Glutamatergic neuron (in vitro differentiated cells): ENCODE measurements at regions not wholly inside any gene's neighbourhood (a gene's known extent, or its start where the extent isn't known, plus 50 kb on each side); places are given as distances from the start of the nearest gene placed in this dataset.

Experiments used
- DNase-seq: peaks from one replicate; pipeline ENCODE4 v3.0.0; 2022
- H3K27ac Mint-ChIP-seq: one replicate; pipeline ENCODE4 v1.8.0; 2020; ENCODE audit warnings: mild to moderate bottlenecking, mixed read lengths, inconsistent platforms; ENCODE audit not compliant: unreplicated experiment
- H3K27me3 Mint-ChIP-seq: one replicate; pipeline ENCODE4 v1.8.0; 2020; ENCODE audit warnings: mild to moderate bottlenecking, moderate library complexity, mixed read lengths, inconsistent platforms; ENCODE audit not compliant: unreplicated experiment
- H3K36me3 Mint-ChIP-seq: one replicate; pipeline ENCODE4 v1.8.0; 2020; ENCODE audit warnings: mild to moderate bottlenecking, mixed read lengths, inconsistent platforms; ENCODE audit not compliant: unreplicated experiment
- H3K4me1 Mint-ChIP-seq: one replicate; pipeline ENCODE4 v1.8.0; 2020; ENCODE audit warnings: mild to moderate bottlenecking, low read depth, mixed read lengths, inconsistent platforms; ENCODE audit not compliant: unreplicated experiment
- H3K4me3 Mint-ChIP-seq: one replicate; pipeline ENCODE4 v1.8.0; 2020; ENCODE audit warnings: mild to moderate bottlenecking, mixed read lengths, inconsistent platforms; ENCODE audit not compliant: unreplicated experiment
- H3K9me3 Mint-ChIP-seq: one replicate; pipeline ENCODE4 v1.8.0; 2020; ENCODE audit warnings: mild to moderate bottlenecking, moderate library complexity, mixed read lengths, inconsistent platforms; ENCODE audit not compliant: unreplicated experiment
- TF ChIP-seq, protein P1 (sequence below): fragments of 200-600 bp; sonication (generic); IDR thresholded peaks from one replicate; pipeline ENCODE4 v1.5.0; 2021; ENCODE audit not compliant: partially characterized antibody, unreplicated experiment

DNA sequence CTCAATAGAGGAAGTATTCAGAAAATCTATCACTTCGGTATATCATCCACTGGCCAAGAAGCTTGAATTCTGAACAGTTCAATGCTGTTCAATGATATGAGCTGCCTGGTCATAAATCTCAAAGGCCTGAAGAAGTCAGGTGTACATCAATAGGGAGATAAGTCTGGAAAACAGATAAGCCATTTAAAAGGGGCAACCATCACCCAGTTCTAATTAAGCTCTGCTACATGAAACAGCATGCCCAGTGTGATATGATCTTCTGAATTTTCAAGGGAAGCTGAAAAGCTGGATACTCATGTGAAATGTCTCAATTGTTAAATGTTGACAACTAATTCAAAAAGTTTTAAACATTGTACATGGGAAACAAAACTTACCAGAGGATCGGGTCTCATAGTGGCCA, 2020.7 kb upstream of the WWC1 start:
- Mint-ChIP-seq H3K4me1 (peaks cover 5% of the 10 kb centered on the region), H3K36me3 (no peaks in the 10 kb centered on the region), H3K27me3 (no peaks in the 10 kb centered on the region), H3K9me3 (no peaks in the 10 kb centered on the region), H3K4me3 (no peak overlapping the region), H3K27ac (no peak overlapping the region)
- TF ChIP-seq, protein P1, sequence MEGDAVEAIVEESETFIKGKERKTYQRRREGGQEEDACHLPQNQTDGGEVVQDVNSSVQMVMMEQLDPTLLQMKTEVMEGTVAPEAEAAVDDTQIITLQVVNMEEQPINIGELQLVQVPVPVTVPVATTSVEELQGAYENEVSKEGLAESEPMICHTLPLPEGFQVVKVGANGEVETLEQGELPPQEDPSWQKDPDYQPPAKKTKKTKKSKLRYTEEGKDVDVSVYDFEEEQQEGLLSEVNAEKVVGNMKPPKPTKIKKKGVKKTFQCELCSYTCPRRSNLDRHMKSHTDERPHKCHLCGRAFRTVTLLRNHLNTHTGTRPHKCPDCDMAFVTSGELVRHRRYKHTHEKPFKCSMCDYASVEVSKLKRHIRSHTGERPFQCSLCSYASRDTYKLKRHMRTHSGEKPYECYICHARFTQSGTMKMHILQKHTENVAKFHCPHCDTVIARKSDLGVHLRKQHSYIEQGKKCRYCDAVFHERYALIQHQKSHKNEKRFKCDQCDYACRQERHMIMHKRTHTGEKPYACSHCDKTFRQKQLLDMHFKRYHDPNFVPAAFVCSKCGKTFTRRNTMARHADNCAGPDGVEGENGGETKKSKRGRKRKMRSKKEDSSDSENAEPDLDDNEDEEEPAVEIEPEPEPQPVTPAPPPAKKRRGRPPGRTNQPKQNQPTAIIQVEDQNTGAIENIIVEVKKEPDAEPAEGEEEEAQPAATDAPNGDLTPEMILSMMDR: no peak
- DNase-seq: no peak

DNA sequence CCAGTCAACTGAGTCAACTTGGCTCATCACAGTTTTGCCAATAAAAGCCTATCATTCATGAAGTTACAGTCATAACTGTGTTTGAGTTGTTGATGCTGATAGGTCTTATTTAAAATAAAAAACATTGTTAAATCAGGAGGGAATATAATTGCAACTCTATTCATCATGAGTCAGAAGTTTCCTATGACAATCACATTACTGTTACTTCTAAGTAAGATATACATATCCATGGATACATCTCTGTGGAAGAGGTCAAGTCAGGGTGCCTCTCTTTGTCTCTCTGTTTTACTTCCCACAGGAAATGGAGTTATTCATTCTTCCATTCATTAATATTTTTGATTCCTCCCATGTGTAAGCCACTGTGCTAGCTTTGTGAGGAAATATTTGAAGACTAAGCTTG, 2015.4 kb upstream of the WWC1 start:
- Mint-ChIP-seq H3K36me3 (no peaks in the 10 kb centered on the region), H3K27ac (no peak overlapping the region), H3K4me1 (peaks cover 5% of the 10 kb centered on the region), H3K9me3 (peaks cover 2% of the 10 kb centered on the region), H3K27me3 (no peaks in the 10 kb centered on the region), H3K4me3 (no peak overlapping the region)
- TF ChIP-seq, protein P1: no peak
- no peak for DNase-seq

DNA sequence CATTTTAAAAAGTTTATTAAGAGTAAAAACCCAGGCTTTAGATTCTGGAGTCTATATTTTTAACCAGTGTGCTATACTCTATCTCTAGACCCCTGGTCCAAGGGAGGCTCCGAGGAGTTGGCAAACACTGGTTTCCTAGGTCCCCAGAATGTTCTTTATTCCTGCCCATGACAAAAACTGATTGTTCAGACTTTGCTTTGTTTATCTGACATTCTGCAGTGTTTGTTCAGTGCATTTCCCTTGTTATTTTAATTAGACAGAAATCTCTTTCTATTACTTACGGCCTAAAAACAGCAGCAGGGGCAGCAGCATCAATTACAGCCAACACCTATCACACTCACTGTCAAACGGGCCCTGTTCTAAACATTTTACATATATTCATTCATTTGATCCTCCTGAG, 2011.6 kb upstream of the WWC1 start:
- Mint-ChIP-seq H3K27ac (no peak overlapping the region), H3K36me3 (no peaks in the 10 kb centered on the region), H3K27me3 (no peaks in the 10 kb centered on the region), H3K4me3 (no peak overlapping the region), H3K9me3 (peaks cover 2% of the 10 kb centered on the region), H3K4me1 (peaks cover 3% of the 10 kb centered on the region)
- no peak for DNase-seq
- TF ChIP-seq, protein P1: no peak

DNA sequence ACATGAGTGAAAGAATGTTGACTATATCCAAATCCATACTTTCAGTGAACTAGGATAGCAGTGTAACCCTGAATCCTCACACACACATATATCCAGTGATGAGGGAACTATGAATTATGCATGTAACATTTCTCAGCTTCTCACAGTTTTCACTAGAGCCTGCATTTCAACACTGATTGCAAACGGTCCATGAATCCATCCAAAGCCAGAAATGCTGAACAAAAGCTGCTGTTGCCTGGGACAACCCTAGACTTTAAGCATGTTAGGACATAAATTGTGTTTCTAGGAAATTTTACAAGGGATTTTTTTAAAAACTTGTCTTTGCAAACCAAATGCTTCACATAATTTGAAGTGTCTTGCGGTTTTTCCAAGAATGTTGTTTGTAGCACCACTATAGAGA, 2010.0 kb upstream of the WWC1 start:
- Mint-ChIP-seq H3K4me3 (no peak overlapping the region), H3K4me1 (peaks cover 4% of the 10 kb centered on the region), H3K9me3 (peaks cover 2% of the 10 kb centered on the region), H3K27me3 (no peaks in the 10 kb centered on the region), H3K36me3 (no peaks in the 10 kb centered on the region), H3K27ac (no peak overlapping the region)
- TF ChIP-seq, protein P1: no peak
- DNase-seq: no peak

DNA sequence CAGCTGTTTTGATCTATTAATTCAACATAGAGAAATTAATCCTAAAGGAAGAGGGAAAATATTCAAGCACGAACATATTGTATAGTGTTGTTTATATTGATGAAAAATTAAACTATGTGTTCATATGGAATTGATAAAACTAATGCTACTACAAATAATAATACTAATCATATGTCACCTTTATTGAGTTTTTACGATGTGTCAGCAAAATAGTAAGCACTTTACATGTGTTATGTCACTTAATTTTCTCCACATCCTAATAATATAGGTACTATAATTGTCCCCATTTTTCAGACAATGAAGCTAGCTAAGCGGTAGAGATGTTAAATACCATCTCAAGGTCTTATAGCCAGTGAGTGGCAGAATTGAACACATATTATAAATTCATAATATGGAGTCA, 2008.5 kb upstream of the WWC1 start:
- peaks cover 2% of the 10 kb centered on the region for H3K9me3 Mint-ChIP-seq
- H3K27me3 Mint-ChIP-seq: peaks cover 3% of the 10 kb centered on the region
- H3K4me3 Mint-ChIP-seq: no peak overlapping the region
- peaks cover 4% of the 10 kb centered on the region for H3K4me1 Mint-ChIP-seq
- H3K36me3 Mint-ChIP-seq: no peaks in the 10 kb centered on the region
- no peak for DNase-seq
- H3K27ac Mint-ChIP-seq: no peak overlapping the region
- TF ChIP-seq, protein P1: no peak
